ENCODE measurements at regions not wholly inside any gene's neighbourhood (a gene's known extent, or its start where the extent isn't known, plus 50 kb on each side); places are given as distances from the start of the nearest gene placed in this dataset.
"Not testable (repeated sequence)": the region's sequence is repeated elsewhere in the genome, so short reads cannot be mapped to it uniquely, and the experiment has no call there.

DNA sequence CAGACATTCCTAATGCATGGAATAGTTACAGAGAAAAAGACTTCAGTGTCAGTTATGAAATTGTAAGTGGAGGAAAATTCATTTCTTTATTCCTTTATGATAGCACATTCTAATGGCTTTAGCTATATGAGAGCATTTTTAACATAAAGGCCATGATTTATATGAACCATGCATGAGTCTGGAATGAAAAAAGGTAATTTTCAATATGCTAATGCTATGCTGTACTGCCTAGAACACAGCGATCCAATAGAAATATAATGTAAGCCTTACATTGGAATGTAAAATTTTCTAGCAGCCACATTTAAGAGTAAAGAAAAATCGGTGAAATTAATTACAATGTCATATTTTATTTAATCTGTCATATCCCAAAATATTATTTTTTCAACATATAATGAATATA is 932.0 kb downstream of the C4orf33 start:
- no peak for DNase-seq

DNA sequence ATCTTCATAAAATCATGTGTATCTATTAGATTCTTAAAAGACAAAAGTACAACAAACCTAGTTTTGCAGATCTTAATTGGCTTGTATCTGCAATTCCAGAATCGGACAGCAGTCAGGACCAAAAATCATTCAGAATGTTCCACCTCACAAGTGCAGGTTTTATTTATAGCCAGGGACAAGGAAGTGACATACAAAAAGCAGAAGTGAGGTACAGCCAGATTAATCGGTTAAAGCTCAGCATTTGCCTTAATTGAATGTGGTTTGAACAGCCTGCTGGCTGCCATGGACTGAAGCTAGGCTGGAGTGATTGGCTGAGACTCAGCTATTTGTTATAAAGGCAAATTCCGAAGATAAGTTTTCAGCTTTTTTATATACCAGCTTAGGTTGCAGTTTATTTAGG is 932.6 kb downstream of the C4orf33 start:
- no peak for DNase-seq

DNA sequence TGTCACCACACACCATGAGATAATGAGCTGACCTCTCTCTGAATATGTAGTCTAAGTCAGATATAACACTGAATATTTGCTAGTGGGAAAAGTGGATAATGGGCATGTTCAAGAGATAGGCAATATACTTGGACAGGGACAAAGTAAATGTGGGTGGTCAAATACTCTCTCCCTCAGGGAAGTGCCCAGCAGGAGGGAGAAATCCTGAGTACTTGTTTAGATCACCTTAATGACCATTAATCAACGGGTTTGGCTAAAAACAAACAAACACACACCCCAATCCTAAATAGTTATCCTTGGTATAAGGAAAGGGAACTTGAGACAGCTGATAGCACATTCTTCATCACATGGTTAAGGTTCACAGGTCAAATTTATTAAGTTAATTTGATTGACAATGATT is 933.5 kb downstream of the C4orf33 start:
- DNase-seq = no peak

DNA sequence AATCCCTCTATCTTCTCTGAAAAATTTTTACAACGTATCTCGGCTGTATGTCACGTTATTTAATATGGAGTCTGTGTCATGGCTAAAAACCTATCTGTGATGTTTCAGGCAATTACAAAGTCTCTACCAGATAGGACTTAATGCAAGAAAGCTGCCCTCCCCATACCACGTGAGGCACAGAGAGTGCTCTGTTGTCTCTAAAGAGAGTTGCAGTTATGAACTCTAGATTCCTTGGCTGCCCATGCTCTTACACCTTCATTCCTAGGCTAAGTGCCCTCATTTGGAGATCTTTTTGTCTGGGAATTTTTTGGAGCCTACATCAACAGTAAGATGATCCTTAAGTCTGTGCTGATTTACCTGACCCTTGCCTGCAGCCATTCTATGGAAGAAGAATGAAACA is 935.9 kb downstream of the C4orf33 start:
- no peak for DNase-seq

DNA sequence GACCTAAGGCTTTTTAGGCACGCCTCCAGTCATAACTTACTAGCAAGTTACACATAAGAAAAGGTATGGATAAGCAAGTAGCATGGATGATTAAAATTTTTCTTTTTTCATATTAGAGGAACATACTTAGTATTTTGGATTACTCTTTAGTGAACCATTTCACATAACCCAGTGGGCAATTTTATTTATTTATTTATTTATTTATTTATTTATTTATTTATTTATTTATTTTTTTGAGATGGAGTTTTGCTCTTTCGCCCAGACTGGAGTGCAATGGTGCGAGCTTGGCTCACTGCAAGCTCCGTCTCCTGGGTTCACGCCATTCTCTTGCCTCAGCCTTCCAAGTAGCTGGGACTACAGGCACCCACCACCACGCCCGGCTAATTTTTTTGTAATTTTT is 937.7 kb downstream of the C4orf33 start:
- DNase-seq = not testable (repeated sequence)

DNA sequence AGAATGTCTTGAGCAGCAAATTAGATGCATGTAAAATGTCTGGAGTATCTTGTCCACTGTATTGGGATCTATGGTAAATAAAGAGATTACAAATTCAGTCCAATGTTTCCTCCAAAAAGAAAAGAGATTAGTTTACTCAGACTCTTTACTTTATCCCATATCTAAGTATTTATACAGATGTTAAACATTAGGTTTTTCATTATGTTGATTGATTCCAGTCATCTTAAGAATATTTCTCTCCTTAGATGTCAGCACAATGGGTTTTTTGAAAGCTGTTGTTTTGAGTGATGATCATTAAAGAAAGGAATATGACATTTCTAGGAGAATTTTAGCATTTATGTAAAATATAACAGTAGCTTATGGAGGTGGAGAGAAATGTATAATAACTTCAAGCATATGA is 938.9 kb downstream of the C4orf33 start:
- DNase-seq = no peak

DNA sequence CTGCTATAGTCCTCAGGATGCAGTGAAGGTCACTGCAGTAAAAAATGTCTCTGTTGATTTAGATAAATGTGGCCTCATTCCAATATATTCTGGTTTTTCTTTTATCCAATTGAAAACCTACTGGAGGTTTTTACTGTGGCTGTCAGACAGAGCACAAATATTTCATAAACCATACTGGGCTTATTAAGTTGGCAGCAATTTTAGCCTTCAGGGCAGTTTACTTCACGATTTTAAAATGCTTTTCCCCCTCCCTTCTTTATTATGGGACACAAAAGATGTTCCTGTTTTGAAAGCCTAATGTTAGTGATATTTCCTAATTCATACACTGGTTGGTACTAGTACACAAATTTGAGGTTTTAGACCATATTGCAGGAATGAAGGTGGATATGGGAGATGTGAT is 939.4 kb downstream of the C4orf33 start:
- no peak for DNase-seq

DNA sequence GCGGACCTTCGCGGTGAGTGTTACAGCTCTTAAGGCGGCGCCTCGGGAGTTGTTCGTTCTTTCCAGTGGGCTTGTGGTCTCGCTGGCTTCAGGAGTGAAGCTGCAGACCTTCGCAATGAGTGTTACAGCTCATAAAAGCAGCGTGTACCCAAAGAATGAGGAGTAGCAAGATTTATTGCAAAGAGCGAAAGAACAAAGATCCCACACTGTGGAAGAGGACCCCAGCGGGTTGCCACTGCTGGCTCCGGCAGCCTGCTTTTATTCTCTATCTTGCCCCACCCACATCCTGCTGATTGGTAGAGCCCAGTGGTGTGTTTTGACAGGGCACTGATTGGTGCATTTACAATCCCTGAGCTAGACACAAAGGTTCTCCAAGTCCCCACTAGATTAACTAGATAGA is 941.9 kb downstream of the C4orf33 start:
- DNase-seq = not testable (repeated sequence)

DNA sequence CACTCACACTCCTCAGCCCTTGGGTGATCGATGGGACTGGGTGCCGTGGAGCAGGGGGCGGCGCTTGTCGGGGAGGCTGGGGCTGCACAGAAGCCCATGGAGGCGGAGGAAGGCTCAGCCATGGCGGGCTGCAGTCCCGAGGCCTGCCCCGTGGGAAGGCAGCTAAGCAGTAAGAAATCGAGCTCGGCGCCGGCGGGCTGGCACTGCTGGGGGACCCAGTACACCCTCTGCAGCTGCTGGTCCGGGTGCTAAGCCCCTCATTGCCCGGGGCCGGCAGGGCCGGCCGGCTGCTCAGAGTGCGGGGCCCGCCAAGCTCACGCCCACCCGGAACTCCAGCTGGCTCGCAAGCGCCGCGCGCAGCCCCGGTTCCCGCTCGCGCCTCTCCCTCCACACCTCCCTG is 942.6 kb downstream of the C4orf33 start:
- not testable (repeated sequence) for DNase-seq

DNA sequence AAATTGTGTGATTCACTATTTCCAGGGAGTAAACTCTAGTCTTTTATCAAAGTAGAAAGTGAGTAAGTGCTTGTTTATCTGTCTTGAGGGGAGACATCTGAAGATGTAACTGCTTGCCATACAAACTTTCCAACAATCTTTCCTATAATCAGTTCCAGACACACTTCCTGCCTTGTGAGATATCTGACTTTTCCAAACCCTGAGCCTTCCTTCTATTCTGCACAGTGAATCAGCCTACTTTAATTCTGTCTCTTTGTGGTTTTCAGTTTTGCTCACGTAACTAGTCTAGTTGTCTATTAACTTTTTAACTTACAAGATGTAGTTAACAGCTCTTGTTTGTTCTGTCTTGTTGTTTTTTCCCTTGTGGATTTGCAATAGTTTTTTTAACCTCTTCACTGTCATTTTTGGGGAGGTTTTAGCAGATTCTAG is 947.8 kb downstream of the C4orf33 start:
- no peak for DNase-seq

DNA sequence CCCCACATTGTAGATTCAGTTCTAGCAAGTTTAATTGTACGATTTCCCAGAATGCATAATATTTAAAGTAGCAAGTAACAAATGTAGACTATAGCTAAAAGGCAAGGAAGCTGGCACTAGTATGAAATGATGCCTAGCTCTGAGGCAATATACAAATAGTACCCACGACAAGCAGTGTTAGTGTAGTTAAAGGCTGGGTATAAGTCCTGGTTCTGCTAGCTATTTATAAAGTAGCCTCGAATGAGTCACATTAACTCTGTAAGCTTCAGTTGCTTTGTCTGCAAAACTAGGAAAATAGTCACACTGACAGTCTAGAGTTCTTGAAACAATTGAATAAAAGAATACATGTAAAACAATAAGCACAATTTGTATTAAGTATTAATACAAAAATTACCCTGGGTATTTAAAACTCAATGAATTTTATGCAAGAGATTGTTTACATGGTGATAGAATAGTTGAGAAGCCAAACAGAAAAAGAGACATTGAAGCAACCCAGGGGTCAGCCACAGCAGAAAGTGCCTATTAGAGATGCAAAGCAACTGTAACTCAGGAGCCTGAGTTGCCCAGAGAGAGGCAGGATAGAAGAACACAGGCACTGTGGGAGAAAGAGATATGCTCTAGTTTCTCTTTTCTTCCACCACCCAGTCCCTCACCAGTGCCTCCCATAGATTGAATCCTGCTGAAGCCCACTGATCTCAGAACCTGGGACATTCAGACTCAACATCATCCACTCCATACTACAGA is 949.0 kb downstream of the C4orf33 start:
- no peak for DNase-seq

DNA sequence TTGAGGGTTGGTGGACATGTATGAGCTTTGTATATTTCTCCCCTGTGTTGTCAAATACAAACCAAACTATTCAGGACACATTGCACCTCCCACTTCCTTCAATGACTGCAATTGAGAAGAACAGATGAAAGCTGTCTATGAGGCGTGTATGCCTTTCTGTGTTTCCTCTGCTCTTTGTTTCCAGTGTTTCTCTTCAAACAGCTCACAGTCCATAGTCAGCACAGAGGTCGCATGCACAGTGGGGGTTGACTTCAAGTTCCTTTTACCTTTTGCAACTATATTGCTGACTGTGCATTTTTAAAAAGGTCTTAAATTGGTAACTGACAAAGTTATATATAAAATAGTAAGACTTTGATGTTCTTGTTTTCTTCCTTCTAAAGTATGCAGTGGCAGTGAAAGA is 957.8 kb downstream of the C4orf33 start:
- no peak for DNase-seq

DNA sequence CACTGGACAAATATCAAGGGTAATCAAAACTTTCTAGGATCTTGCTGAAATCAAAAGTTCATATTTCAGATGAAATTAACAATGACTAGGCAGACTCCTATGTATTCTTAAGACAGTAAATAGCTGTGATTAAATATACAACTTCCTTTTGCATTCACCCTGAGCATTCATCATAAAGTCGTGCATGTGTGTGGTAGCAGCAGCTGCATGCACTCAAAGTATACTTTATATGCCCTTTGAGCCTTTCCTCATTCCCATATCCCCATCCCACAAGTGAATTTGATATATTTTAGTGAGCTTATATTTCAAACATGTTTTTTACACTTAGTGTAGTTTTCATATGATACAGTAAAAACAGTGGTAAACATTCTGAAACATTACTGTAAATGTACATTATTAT is 959.0 kb downstream of the C4orf33 start:
- no peak for DNase-seq

DNA sequence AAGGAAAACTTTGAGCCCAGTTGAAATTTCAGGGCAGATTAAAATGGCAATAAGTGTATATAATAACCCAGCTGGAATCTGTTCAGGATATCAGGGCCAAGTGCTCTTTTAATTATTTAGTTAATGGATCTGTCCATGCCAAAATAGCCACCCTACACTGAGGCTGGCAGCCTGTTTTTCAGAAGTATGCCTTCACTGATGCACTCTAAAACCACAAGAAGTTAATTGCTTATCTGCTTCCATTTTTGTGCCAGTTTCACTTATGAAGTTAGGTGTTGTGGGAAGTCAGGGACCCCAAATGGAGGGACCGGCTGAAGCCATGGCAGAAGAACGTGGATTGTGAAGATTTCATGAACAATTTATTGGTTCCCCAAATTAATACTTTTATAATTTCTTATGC is 960.3 kb downstream of the C4orf33 start:
- no peak for DNase-seq

DNA sequence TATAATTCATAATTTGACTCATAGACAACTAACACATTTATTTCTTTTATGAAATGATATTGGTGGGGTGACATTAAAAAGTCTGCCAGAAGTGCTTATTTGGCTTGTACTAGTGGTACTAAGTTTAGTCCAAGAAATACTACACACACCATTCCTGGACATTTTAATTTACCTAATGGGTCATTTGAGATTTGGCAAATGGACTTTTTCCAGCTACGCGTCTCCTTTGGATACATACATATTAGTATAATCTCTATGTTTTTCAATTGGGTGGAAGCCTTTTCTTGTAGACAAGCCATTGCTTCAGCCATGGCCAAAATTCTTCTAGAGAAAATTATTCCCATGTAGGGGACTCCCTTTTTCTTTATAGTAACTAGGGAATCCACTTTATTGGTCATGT is 968.5 kb downstream of the C4orf33 start:
- no peak for DNase-seq

DNA sequence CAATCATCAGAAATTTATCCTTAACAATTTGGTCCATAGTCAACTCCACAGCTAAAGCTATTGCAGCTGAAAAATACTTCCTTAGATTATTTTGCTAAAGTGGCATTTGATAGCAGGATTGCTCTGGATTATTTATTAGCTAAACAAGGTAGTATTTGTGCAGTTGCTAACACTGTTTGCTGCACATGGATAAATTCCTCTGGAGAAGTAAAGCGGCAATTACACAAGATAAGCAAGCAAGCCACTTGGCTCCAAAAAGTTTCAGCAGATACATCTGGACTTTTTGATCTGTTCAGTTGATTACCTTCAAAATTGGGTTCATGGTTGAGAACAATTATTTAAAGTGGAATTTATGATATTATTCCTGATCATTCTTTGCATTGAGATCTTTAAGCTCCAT is 971.5 kb downstream of the C4orf33 start:
- DNase-seq = no peak

DNA sequence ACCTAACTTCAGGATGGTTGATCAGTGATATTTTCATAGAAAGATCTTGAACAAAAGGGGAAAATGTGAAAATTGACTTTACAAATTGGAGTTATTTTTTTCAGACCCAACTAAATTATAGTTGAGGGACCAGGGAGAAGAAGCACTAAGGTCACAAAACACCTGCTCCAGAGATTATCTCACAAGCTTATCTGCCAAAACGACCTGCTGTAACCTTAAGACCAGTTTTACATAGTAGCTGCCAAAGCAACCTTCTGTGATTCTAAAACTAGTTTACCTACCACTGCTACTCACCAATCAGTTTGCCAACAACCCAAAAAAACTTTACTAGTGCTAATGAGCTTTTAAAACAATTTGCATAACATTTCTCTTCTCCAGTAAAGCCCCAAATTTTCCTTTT is 972.1 kb downstream of the C4orf33 start:
- no peak for DNase-seq

DNA sequence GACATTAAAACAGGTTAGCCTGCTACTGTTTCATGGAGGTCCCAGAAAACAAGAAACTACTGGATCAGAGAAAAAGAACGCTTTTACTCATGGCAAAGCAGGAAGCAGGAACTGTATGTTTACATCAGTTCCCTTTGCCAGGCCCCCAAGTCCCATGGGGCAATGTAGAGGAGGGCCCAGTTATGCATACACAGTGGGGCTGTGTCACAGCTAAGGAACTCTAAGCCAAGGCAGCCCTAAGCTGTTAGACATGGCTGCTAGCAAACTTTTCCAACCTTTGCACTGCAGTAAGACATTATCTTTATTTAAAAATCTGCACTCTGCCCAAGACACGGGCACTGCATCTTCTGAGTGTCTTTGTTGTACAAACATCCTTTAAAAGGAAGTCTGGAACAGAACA is 975.8 kb downstream of the C4orf33 start:
- DNase-seq = no peak

DNA sequence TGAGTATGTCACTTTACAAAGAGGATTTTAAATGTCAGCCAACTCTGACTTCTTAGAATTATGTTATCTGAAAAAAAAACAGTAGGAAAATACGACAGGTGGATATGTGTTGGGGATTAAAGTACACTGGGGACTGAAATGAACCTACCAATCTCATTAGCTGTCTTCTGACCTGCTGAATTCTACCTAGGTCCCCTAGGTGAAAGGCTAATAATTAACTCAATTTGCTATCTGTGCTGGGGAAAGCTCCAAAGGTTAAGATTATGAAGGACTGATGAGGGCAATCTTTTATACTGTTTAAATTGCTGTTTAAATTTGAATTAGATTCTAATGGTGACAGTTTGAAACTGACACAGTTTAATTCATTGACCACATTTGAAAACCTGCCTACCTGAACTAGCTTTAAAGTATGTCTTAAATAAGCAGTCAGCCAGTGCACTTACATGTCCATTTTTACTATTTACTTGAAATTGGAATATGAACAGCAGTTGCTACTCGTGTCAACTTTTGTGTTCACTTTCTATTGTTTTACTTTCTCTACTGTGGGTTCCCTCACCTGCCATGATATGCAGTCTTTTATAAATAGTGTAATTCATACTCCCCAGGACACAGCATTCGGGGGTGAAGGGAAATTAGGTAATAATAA is 977.3 kb downstream of the C4orf33 start:
- no peak for DNase-seq

DNA sequence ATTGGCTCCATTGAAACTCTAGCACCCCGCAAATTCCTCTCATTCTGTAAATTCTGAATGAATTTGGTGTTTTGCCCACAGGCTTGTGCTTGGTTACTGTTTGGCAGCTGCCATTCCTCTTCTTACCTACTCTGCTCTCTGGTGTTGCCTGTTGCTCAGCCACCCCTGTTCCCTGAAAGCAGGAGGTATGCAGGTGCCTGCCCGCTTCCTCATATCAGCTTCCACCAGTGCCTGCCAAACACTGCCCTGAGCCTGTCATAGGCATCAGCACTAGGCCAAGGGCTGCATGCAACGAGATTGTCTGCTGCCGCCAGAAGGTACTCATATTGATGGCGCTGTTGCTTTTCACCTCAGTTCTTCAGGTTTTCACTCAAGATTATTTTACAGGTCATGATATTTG is 978.1 kb downstream of the C4orf33 start:
- no peak for DNase-seq

DNA sequence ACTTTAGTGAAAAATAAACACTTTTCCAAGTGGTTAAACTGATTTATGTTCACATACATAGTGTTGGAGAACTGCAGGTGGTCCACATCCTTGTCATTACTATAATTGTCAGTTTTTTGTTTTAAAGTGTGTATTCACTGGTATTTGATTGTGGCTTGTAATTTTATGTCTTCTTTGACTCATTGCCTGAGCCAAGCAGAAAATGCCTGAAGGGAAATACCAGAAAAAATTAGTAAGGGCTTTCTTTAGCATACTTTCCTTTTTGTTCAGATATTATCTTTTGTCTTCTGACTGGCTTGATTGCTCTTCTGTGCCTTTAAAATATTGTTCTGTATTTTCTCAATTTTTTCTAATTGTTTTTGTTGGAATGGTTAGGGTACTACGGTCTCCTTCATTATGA is 981.3 kb downstream of the C4orf33 start:
- no peak for DNase-seq

DNA sequence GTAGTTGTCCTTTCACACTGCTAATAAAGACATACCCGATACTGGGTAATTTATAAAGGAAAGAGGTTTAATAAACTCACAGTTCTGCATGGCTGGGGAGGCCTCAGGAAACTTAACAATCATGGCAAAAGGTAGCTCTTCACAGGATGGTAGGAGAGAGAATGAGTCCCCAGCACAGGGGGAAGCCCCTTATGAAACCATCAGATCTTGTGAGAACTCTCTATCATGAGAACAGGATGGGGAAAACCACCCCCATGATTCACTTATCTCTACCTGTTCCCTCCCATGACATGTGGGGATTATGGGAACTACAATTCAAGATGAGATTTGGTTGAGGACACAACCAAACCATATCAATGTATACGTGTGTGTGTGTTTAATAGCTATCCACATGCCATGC is 983.1 kb downstream of the C4orf33 start:
- not testable (repeated sequence) for DNase-seq

DNA sequence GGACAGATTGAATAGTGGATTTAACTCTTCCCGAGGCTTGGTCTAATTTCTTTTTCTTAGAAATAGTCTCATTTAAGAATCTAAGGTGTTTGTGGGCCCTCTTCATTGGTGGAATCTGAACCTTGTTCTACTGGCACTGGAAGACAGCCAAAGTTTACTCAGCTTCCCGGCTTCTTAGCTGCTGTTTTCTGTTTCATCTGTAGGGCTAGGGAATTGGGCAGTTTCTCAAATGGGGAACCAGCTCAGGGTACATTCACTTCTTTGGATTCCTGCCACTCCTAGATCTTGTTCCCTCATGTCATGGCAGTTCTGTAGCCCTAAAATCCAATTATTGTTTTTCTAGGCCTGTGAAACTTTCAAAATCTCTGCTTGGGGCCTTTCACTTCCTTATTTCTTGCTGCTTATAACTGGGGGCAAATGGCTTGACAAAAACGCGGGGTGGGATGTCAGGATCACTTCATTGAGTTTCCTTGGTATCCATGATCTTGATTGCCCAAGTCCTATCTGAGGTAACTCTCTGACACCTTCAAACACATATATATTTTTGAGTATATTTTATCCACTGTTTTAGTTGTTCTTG is 985.0 kb downstream of the C4orf33 start:
- no peak for DNase-seq

DNA sequence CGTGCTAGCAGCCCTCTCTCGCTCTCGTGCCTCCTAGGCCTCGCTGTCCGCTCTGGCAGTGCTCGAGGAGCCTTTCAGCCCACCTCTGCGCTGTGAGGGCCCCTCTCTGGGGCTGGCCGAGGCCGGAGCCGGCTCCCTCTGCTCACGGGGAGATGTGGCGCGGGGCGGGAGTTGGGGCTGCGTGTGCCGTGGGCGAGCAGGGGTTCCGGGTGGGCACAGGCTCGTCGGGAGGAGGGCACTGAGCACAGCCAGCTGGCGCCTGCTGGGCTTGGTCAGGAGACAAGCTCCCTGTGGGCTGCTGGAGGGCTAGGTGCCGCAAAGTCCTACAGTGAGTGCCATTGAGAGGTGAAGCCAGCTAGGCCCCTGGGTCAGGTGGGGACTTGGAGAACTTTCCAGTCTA is 994.5 kb downstream of the C4orf33 start:
- no peak for DNase-seq

All from NK-92 treated with Interleukin-12 subunit alpha and Interleukin-12 subunit beta, amount 100 ng/mL, for 24 hours (cell line).